HEK293 (cell line): ENCODE measurements at regions not wholly inside any gene's neighbourhood (a gene's known extent, or its start where the extent isn't known, plus 50 kb on each side); places are given as distances from the start of the nearest gene placed in this dataset.

Experiments
- CTCF ChIA-PET: fragments of 350-600 bp; formaldehyde crosslinking; extraction: SDS; loops from one replicate; lab custom pipeline; 2021; ENCODE audit warnings: antibody characterized with exemption; lab: Yijun Ruan, JAX
- POLR2A ChIA-PET: fragments of 300-600 bp; formaldehyde crosslinking; extraction: SDS; loops from one replicate; lab custom pipeline; 2020; ENCODE audit warnings: antibody characterized with exemption, inconsistent platforms; lab: Yijun Ruan, JAX
- H3K27ac ChIP-seq: fragments of 200-500 bp; sonication (Bioruptor generic); 2 replicates; pipeline ENCODE4 v1.5.1; 2014; ENCODE audit warnings: low read depth, low read length, control low read depth, inconsistent platforms; ENCODE audit errors: extremely low read depth
- H3K36me3 ChIP-seq, 2 experiments: fragments of 200-500 bp in 1 of 2; sonication (Bioruptor generic) in 1 of 2; 1 replicate in 1 of 2; 2 replicates in 1 of 2; pipeline ENCODE4 v1.5.1; 2014 to 2017; ENCODE audit warnings: inconsistent platforms in 2 of 2, low read length in 2 of 2; ENCODE audit not compliant: control insufficient read depth in 2 of 2, insufficient read depth in 1 of 2
- H3K4me1 ChIP-seq: fragments of 200-500 bp; sonication (Bioruptor generic); 2 replicates; pipeline ENCODE4 v1.5.1; 2014; ENCODE audit warnings: mild to moderate bottlenecking, low read length, inconsistent platforms; ENCODE audit not compliant: control insufficient read depth, insufficient read depth
- H3K4me3 ChIP-seq: 2 replicates; pipeline ENCODE4 v1.5.1; 2011; ENCODE audit warnings: low read depth, mild to moderate bottlenecking, control low read depth, low read length, moderate library complexity
- H3K9me3 ChIP-seq: fragments of 200-500 bp; sonication (Bioruptor generic); 2 replicates; pipeline ENCODE4 v1.5.1; 2014; ENCODE audit warnings: low read depth, low read length, inconsistent platforms; ENCODE audit not compliant: control insufficient read depth, insufficient read depth
- GLIS2 ChIP-seq: fragments of 450-650 bp; formaldehyde crosslinking; IDR thresholded peaks from 2 replicates; pipeline ENCODE4 v1.5.1; 2016; ENCODE audit warnings: missing biosample characterization, missing genetic modification characterization
- HOXA7 ChIP-seq: sonication (generic); formaldehyde crosslinking; IDR thresholded peaks from 2 replicates; pipeline ENCODE4 v1.8.1; 2022; ENCODE audit warnings: missing genetic modification reagents, borderline replicate concordance
- SETDB1 ChIP-seq: IDR thresholded peaks from one replicate; pipeline ENCODE4 v1.6.1; 2017; ENCODE audit warnings: mild to moderate bottlenecking, low read length, moderate library complexity, mixed read lengths; ENCODE audit not compliant: insufficient read length
- ZBTB48 ChIP-seq: fragments of 450-650 bp; formaldehyde crosslinking; IDR thresholded peaks from 2 replicates; pipeline ENCODE4 v1.5.1; 2016; ENCODE audit warnings: missing biosample characterization, missing genetic modification characterization
- ZNF155 ChIP-seq: fragments of 450-650 bp; formaldehyde crosslinking; IDR thresholded peaks from 2 replicates; pipeline ENCODE4 v1.5.1; 2016; ENCODE audit warnings: missing biosample characterization, missing genetic modification characterization
- ZNF311 ChIP-seq: fragments of 450-650 bp; formaldehyde crosslinking; IDR thresholded peaks from 2 replicates; pipeline ENCODE4 v1.5.1; 2017; ENCODE audit warnings: missing biosample characterization, missing genetic modification characterization, borderline replicate concordance
- ZNF366 ChIP-seq: fragments of 450-650 bp; formaldehyde crosslinking; conservative IDR thresholded peaks from 2 replicates; pipeline ENCODE4 v1.5.1; 2016; ENCODE audit warnings: missing biosample characterization, missing genetic modification characterization
- ZNF423 ChIP-seq: fragments of 450-650 bp; formaldehyde crosslinking; IDR thresholded peaks from 2 replicates; pipeline ENCODE4 v1.5.1; 2016; ENCODE audit warnings: missing biosample characterization, missing genetic modification characterization
- ZNF501 ChIP-seq: fragments of 450-650 bp; formaldehyde crosslinking; IDR thresholded peaks from 2 replicates; pipeline ENCODE4 v1.5.1; 2016; ENCODE audit warnings: missing biosample characterization, missing genetic modification characterization
- ZNF544 ChIP-seq: fragments of 450-650 bp; formaldehyde crosslinking; IDR thresholded peaks from 2 replicates; pipeline ENCODE4 v1.5.0; 2017; ENCODE audit warnings: missing biosample characterization, missing genetic modification characterization
- ZNF571 ChIP-seq: fragments of 450-650 bp; formaldehyde crosslinking; IDR thresholded peaks from 2 replicates; pipeline ENCODE4 v1.5.0; 2017; ENCODE audit warnings: missing biosample characterization, missing genetic modification characterization
- ZNF629 ChIP-seq: fragments of 450-650 bp; formaldehyde crosslinking; IDR thresholded peaks from 2 replicates; pipeline ENCODE4 v1.5.1; 2017; ENCODE audit warnings: missing biosample characterization, missing genetic modification characterization
- ZNF664 ChIP-seq: fragments of 450-650 bp; formaldehyde crosslinking; IDR thresholded peaks from 2 replicates; pipeline ENCODE4 v1.5.1; 2016; ENCODE audit warnings: missing biosample characterization, missing genetic modification characterization
- ZNF670 ChIP-seq: fragments of 450-650 bp; formaldehyde crosslinking; IDR thresholded peaks from 2 replicates; pipeline ENCODE4 v1.5.1; 2016; ENCODE audit warnings: missing biosample characterization, missing genetic modification characterization, low read depth
- ZNF747 ChIP-seq: fragments of 450-650 bp; formaldehyde crosslinking; IDR thresholded peaks from 2 replicates; pipeline ENCODE4 v1.5.1; 2016; ENCODE audit warnings: missing biosample characterization, missing genetic modification characterization
- ZNF777 ChIP-seq: fragments of 450-650 bp; formaldehyde crosslinking; IDR thresholded peaks from 2 replicates; pipeline ENCODE4 v1.5.1; 2017; ENCODE audit warnings: missing biosample characterization, missing genetic modification characterization, borderline replicate concordance
- ZNF837 ChIP-seq: fragments of 450-650 bp; formaldehyde crosslinking; IDR thresholded peaks from 2 replicates; pipeline ENCODE4 v1.5.1; 2016; ENCODE audit warnings: missing biosample characterization, missing genetic modification characterization
- TF ChIP-seq, protein P1 (sequence below): fragments of 450-650 bp; formaldehyde crosslinking; IDR thresholded peaks from 2 replicates; pipeline ENCODE4 v1.5.1; 2017; ENCODE audit warnings: missing biosample characterization, missing genetic modification characterization
- TF ChIP-seq, protein P2 (sequence below): fragments of 450-650 bp; formaldehyde crosslinking; IDR thresholded peaks from 2 replicates; pipeline ENCODE4 v1.5.0; 2017; ENCODE audit warnings: missing biosample characterization, missing genetic modification characterization, borderline replicate concordance
- TF ChIP-seq, protein P3 (sequence below): fragments of 450-650 bp; formaldehyde crosslinking; IDR thresholded peaks from 2 replicates; pipeline ENCODE4 v1.5.1; 2016; ENCODE audit warnings: missing biosample characterization, missing genetic modification characterization
- TF ChIP-seq, protein P4 (sequence below): fragments of 450-650 bp; formaldehyde crosslinking; IDR thresholded peaks from 2 replicates; pipeline ENCODE4 v1.5.1; 2016; ENCODE audit warnings: missing biosample characterization, missing genetic modification characterization

DNA sequence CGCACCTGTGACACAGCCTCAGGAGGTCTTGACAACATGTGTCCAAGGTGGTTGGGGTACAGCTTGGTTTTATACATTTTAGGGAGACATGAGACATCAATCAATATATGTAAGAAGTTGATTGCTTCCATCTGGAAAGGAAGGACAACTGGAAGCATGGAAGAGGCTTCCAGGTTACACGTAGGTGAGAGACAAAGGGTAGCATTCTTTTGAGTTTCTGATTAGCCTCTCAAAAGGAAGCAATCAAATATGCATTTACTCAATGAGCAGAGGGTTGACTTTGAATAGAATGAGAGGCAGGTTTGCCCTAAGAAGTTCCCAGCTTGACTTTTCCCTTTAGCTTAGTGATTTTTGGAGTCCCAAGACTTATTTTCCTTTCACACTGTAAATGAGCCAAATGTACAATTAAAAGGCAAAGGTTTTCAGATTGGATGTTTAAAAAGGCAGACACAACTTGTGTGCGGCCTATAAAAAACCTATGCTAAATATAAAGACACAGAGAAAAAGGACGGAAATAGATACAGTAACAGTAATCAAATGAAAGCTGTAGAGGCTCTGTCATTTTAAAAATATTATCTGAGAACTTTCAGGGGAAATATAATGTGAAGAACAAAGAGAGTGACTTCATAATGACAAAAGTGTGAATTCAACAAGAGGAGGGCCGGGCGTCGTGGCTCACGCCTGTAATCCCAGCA is 65.7 kb upstream of the LANCL2 start (continued):
- TF ChIP-seq, protein P1, sequence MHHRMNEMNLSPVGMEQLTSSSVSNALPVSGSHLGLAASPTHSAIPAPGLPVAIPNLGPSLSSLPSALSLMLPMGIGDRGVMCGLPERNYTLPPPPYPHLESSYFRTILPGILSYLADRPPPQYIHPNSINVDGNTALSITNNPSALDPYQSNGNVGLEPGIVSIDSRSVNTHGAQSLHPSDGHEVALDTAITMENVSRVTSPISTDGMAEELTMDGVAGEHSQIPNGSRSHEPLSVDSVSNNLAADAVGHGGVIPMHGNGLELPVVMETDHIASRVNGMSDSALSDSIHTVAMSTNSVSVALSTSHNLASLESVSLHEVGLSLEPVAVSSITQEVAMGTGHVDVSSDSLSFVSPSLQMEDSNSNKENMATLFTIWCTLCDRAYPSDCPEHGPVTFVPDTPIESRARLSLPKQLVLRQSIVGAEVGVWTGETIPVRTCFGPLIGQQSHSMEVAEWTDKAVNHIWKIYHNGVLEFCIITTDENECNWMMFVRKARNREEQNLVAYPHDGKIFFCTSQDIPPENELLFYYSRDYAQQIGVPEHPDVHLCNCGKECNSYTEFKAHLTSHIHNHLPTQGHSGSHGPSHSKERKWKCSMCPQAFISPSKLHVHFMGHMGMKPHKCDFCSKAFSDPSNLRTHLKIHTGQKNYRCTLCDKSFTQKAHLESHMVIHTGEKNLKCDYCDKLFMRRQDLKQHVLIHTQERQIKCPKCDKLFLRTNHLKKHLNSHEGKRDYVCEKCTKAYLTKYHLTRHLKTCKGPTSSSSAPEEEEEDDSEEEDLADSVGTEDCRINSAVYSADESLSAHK (tag by site-specific recombination): no peak
- TF ChIP-seq ZNF366 (no peak), ZNF423 (tag by site-specific recombination) (no peak), ZBTB48 (tag by site-specific recombination) (no peak), ZNF571 (tag by site-specific recombination) (no peak), ZNF155 (tag by site-specific recombination) (no peak), ZNF664 (tag by site-specific recombination) (no peak), ZNF311 (no peak), SETDB1 (no peak), ZNF837 (no peak)
- TF ChIP-seq, all 188 proteins: peak for 0

DNA sequence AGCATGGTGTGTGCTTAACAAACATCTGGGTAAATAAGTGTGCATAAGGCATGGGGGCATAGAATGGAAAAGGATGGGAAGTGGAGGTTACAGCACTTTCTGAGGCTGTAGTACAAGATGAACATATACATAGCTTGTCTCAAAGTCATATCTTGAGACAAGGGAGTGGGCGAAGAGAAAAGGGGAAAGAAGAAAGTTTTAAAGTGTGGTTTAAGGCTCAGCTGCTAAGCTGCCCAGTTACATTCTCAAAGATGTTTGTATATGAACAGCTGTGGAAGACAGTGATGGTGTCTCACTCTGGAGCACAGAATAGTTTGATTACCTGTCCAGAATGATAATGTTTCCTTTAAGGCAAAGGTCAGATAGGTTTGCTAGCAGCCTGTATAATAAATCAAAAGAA is 61.9 kb upstream of the LANCL2 start:
- TF ChIP-seq ZNF544 (tag by site-specific recombination): no peak
- TF ChIP-seq HOXA7 (CRISPR knock-in tag): no peak
- no peak for TF ChIP-seq ZNF629 (tag by site-specific recombination)
- TF ChIP-seq ZNF777 (tag by site-specific recombination): no peak
- no peak for TF ChIP-seq ZNF837
- TF ChIP-seq ZNF501 (tag by site-specific recombination): no peak
- TF ChIP-seq, protein P2, sequence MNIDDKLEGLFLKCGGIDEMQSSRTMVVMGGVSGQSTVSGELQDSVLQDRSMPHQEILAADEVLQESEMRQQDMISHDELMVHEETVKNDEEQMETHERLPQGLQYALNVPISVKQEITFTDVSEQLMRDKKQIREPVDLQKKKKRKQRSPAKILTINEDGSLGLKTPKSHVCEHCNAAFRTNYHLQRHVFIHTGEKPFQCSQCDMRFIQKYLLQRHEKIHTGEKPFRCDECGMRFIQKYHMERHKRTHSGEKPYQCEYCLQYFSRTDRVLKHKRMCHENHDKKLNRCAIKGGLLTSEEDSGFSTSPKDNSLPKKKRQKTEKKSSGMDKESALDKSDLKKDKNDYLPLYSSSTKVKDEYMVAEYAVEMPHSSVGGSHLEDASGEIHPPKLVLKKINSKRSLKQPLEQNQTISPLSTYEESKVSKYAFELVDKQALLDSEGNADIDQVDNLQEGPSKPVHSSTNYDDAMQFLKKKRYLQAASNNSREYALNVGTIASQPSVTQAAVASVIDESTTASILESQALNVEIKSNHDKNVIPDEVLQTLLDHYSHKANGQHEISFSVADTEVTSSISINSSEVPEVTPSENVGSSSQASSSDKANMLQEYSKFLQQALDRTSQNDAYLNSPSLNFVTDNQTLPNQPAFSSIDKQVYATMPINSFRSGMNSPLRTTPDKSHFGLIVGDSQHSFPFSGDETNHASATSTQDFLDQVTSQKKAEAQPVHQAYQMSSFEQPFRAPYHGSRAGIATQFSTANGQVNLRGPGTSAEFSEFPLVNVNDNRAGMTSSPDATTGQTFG (tag by site-specific recombination): no peak
- TF ChIP-seq, protein P3, sequence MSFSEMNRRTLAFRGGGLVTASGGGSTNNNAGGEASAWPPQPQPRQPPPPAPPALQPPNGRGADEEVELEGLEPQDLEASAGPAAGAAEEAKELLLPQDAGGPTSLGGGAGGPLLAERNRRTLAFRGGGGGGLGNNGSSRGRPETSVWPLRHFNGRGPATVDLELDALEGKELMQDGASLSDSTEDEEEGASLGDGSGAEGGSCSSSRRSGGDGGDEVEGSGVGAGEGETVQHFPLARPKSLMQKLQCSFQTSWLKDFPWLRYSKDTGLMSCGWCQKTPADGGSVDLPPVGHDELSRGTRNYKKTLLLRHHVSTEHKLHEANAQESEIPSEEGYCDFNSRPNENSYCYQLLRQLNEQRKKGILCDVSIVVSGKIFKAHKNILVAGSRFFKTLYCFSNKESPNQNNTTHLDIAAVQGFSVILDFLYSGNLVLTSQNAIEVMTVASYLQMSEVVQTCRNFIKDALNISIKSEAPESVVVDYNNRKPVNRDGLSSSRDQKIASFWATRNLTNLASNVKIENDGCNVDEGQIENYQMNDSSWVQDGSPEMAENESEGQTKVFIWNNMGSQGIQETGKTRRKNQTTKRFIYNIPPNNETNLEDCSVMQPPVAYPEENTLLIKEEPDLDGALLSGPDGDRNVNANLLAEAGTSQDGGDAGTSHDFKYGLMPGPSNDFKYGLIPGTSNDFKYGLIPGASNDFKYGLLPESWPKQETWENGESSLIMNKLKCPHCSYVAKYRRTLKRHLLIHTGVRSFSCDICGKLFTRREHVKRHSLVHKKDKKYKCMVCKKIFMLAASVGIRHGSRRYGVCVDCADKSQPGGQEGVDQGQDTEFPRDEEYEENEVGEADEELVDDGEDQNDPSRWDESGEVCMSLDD (tag by site-specific recombination): no peak
- no peak for TF ChIP-seq ZNF747 (tag by site-specific recombination)
- TF ChIP-seq ZNF670 (tag by site-specific recombination): no peak
- no peak for TF ChIP-seq GLIS2 (tag by site-specific recombination)
- TF ChIP-seq, protein P4, sequence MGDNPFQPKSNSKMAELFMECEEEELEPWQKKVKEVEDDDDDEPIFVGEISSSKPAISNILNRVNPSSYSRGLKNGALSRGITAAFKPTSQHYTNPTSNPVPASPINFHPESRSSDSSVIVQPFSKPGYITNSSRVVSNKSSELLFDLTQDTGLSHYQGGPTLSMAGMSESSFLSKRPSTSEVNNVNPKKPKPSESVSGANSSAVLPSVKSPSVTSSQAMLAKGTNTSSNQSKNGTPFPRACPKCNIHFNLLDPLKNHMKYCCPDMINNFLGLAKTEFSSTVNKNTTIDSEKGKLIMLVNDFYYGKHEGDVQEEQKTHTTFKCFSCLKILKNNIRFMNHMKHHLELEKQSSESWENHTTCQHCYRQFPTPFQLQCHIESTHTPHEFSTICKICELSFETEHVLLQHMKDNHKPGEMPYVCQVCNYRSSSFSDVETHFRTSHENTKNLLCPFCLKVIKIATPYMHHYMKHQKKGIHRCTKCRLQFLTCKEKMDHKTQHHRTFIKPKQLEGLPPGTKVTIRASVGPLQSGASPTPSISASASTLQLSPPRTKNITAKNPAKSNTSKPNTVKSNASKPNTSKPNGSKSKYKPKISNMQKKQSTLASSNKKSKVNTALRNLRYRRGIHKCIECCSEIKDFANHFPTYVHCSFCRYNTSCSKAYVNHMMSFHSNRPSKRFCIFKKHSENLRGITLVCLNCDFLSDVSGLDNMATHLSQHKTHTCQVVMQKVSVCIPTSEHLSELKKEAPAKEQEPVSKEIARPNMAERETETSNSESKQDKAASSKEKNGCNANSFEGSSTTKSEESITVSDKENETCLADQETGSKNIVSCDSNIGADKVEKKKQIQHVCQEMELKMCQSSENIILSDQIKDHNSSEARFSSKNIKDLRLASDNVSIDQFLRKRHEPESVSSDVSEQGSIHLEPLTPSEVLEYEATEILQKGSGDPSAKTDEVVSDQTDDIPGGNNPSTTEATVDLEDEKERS (tag by site-specific recombination): no peak
- TF ChIP-seq, all 188 proteins: peak for 0
- Histone ChIP-seq H3K36me3 (no peaks in the 10 kb centered on the region), H3K4me1 (no peaks in the 10 kb centered on the region), H3K4me3 (no peak overlapping the region), H3K9me3 (no peaks in the 10 kb centered on the region), H3K27ac (no peak overlapping the region)
- ChIA-PET CTCF (interaction anchor here (1.1 kb wide), 1 partner anchor 47 kb away, joined by 3 read pairs; no protein-coding TSS in a partner anchor), POLR2A (no interaction called here)
